Embryonic facial prominence (tissue), 1 donor: ENCODE measurements at regions not wholly inside any gene's neighbourhood (a gene's known extent, or its start where the extent isn't known, plus 50 kb on each side); places are given as distances from the start of the nearest gene placed in this dataset.

Source experiments
- DNase-seq: peaks from one replicate; pipeline ENCODE4 v3.0.0-alpha.2; 2016; ENCODE audit errors: extremely low spot score

- DNase-seq, result no peak
Observed at GRCh38 chr7:116145245-116145852, 65.0 kb upstream of the TES start.

- DNase-seq, result no peak
Observed at GRCh38 chr7:116148108-116148507, 62.2 kb upstream of the TES start.

GRCh38 chr7:116148626-116149025, 61.7 kb upstream of the TES start:
- DNase-seq, result no peak

- DNase-seq, result no peak
Observed at GRCh38 chr7:116150588-116150987, 59.8 kb upstream of the TES start.

GRCh38 chr7:116152276-116152675, 58.1 kb upstream of the TES start:
- no peak for DNase-seq

GRCh38 chr7:116153050-116153449, 57.3 kb upstream of the TES start:
- no peak for DNase-seq

- no peak for DNase-seq
Observed at GRCh38 chr7:116159711-116160110, 50.6 kb upstream of the TES start.
